ENCODE measurements at regions not wholly inside any gene's neighbourhood (a gene's known extent, or its start where the extent isn't known, plus 50 kb on each side); places are given as distances from the start of the nearest gene placed in this dataset.

DNA sequence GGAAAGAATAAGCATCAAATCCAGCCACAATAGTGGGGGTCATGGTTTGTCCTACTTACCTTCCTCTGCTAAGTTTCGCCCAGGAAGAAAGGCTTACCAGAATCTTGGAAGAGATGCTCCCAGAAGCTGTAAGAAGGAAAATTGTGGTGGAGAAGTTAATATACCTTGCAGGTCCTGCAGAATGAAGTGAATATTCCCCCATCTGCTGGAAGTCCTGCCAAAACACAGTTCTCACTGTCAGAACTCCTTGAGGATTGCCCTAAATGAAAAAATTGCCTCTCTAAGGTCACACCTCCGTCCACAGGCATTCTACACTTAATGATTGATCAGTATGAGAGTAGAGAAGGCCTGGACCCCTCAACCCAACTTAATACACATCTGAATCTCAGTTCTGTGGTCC, 78.4 kb upstream of the RGS21 start:
- DNase-seq, result no peak

DNA sequence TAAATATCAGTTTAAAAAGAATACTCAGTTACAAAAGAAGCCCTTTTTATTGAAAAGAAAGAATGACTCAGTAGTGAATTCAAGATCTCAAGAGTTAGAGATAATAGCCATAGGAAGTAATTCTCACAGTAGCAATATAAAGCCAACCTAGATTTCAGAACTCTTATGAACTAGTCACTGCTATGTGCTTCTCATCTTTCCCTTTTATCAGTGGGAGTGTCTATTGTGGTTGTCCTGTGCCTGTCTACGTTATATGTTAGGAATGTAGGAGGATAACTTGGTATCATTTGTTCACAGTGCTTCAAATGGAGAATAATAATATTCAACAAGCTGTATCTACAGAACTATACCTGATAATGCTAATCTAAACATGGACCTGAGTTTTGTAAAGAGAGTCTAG, 73.1 kb upstream of the RGS21 start:
- DNase-seq, result no peak

DNA sequence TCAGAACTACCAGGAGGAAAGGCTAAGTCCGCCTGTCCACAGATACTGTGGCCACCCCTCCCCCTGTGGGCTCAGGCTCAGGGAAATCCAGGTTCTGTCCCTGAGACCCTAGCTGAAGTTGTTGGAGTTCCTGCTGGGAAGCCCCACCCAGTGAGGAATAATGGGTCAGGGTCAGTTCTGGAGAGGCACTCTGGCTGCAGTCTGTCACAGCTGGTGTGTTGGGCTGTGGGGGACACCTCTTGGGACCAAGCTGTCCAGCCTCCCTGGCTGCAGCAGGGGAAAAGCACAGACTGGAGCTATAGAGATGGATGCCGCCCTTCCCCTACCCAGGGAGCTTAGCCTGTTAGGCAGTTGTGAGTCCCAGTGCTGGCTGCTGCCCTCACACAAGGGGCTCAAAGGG, 65.1 kb upstream of the RGS21 start:
- no peak for DNase-seq

DNA sequence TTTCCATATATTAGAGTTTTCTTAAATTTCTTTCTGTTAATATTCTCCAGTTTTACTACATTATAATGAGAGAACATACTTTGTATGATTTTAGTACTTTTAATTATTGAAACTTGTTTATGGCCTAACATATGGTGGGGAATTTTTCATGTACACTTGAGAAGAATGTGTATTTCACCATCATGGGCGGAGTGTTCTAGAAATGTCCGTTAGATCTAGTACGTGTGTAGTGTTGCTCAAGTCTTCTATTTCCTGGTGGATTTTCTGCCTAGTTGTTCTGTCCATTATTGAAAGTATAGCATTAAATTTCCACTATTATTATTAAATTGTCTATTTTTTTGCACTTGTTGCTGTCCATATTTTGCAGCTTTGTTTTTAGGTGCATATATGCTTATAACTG, 64.0 kb upstream of the RGS21 start:
- no peak for DNase-seq

DNA sequence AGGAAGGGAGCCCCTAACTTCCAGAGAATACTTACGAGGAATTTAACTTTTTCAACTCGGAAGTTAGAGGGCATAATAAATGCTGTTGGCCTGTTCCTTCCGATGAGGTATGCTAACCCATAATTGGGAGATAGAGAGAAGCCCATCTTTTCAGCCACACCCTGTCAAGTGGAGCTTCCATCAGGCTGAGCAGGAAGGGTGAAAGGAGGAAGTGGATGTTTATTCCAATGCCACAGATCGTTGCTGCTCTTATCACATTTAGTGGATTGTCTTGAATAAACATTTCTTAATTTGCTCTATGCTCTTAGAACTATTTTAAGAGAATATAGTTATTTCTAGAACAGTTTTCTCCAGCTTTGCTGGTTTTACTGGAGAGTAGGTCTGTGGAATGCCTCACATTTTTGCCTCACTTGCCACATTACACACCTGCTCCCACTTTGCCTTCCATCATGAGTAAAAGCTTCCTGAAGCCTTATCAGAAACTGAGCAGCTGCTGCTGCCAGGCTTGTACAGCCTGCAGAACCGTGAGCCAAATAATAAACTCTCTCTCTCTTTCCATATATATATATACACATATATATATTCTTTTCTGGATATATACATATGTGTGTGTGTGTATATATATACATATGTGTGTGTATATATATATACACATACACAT, 60.0 kb upstream of the RGS21 start:
- DNase-seq, result no peak

DNA sequence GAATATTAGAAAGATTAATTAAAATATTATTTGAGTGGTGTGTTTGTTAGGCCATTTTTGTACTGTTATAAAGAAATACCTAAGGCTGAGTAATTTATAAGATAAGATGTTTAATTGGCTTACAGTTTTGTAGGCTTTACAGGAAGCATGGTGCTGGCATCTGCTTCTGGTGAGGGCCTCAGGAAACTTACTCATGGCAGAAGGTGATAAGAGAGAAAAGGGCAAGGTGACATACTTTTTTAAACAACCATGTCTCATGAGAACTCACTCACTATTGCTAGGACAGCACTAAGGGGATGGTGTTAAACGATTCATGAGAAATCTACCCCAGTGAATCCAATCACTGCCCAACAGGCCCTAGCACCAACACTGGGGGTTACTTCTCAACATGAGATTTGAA, 56.7 kb upstream of the RGS21 start:
- no peak for DNase-seq

DNA sequence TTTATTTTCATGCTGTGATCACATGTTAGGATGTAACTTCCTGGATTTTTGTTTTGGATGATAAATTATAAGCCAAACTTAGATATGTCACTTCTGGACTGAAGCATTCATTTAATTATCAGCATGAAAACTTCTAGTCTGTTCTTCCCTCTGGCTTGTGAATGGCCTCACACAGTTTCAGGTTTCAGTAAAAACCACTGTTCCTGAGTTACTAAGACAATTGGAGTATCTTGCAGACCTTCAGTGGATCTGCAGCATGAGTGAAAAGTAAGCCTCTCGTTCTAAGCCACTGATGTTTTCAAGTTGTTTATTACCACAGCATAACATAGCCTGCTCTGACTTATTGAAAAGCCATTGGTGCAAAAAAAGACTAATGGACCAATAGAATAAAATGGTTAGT, 55.3 kb upstream of the RGS21 start:
- DNase-seq, result no peak

DNA sequence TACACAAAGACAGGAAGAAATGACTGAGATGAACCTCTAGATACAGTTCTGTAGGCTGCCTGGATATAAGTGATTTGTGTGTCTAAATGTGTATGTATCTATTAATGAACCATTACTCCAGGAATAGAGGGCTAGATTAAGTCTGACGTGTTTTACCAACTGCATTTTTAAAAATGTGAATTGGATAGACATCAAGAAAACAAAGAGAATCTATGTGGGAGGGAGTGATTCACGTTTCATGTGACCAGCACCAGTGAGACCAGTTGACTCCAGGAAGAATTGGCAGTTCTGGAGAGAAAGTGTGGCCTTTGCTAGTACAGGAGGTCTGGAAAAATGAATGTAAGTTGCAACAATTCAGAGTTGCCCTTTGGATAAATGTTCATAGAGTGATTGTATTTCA, 53.4 kb upstream of the RGS21 start:
- DNase-seq, result peak in 1 of 3 donors; percentile 3

DNA sequence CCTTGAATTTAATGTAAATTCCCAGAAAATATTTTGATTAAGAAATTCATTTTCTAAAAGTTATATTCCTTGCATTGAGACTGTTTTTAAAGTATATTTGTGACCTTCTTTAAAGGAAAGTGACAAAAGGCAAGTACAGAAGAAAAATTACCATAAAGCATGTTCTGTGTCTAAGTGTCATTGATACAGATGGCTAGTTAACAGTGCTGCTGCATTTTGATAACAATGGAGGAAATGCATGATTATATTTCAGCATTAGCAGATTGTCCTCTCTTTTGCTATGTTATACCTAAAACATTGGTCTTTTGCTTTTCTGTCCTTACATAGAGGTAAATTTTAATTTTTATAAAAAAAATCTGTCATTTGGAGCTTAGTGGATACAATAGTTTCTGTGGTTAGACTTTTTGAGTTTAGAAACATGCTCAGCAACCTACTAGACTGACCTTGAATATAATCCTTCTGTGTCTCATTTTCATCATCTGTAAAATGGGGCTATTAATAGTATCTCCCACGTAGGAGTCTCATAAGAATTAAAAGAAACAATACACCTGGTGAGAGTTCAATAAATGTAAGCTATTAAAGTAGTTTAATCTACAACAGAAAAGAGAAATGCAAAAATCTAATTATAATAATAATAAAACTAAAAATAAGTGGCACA, 51.1 kb upstream of the RGS21 start:
- no peak for DNase-seq

DNA sequence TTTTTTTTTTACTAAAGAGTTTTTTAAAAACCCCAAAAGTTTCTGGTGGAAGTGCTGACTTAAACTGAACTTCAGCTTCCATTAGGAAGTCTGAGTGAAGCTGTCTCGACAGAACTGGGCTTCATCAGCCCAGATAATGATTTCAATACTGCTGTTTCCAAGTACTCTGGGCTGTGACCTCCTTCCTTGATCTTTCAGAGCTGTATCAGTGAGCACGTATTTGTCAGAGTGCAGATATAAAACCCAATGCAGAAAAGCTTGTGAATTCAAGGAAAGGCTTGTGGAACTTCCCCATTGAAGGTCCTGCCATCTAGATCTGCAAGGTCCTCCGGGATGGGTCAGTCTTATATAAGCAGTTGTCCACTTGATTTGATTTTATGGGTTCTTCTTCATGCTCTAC, 50.1 kb upstream of the RGS21 start:
- peak in 1 of 3 donors; percentile 6 for DNase-seq
